ENCODE measurements at regions not wholly inside any gene's neighbourhood (a gene's known extent, or its start where the extent isn't known, plus 50 kb on each side); places are given as distances from the start of the nearest gene placed in this dataset.

DNA sequence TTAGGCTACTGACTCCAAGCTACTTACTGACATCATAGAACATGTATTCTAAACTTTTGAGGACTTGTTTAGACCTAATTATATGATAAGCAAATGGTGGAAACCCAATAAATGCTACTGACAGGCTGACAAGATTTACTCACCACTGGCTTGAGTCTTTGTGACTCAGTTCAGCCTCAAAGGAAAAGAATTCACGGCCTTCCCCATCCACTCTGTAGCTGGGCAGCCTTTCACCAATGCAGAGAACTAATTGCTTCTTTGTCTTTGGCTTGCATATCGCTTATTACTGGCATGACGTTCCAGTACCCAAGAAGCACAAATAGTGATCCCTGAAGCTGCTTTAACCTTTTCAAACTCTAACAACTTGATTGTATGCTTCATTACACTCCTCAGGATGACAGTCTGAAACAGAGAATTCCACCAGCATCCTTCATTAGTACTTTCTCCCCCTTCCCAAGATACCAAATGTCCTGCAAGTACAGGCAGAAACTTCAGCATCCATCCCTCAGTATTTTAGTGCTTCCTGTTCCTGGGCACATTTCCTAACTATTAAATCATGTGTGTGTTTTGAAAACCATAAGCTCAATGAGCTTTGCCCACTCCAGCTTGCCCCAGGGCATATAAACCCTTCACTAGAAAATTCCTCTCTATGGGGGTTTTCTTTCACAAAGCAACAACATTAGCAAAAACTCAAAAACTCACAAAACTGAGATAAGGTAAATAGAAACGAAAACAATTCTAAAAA, 298.1 kb upstream of the SLC7A11 start:
- TF ChIP-seq CTCF (IDR thresholded peaks at IDR 0.05) (no peak), EP300 (IDR thresholded peaks at IDR 0.05) (no peak)
